ENCODE measurements at regions not wholly inside any gene's neighbourhood (a gene's known extent, or its start where the extent isn't known, plus 50 kb on each side); places are given as distances from the start of the nearest gene placed in this dataset.

- no peak for DNase-seq
Observed at GRCh38 chr2:11955884-11956291, 209.5 kb downstream of the LPIN1 start.

GRCh38 chr2:11962707-11963328 is 216.4 kb downstream of the LPIN1 start:
- no peak for DNase-seq

GRCh38 chr2:11963966-11964365 is 217.5 kb downstream of the LPIN1 start:
- DNase-seq: no peak

GRCh38 chr2:11967946-11968465 is 221.6 kb downstream of the LPIN1 start:
- no peak for DNase-seq

- DNase-seq: no peak
Observed at GRCh38 chr2:11968521-11968920, 222.1 kb downstream of the LPIN1 start.

- no peak for DNase-seq
Observed at GRCh38 chr2:11969774-11970173, 223.3 kb downstream of the LPIN1 start.

- DNase-seq: no peak
Observed at GRCh38 chr2:11974573-11974972, 228.1 kb downstream of the LPIN1 start.

- no peak for DNase-seq
Observed at GRCh38 chr2:11975373-11975772, 228.9 kb downstream of the LPIN1 start.

- DNase-seq: peak in 1 of 2 experiments; percentile 38
Observed at GRCh38 chr2:11976073-11976472, 229.6 kb downstream of the LPIN1 start.

- DNase-seq: no peak
Observed at GRCh38 chr2:11977766-11978524, 231.5 kb downstream of the LPIN1 start.

GRCh38 chr2:11980809-11981208 is 234.4 kb downstream of the LPIN1 start:
- no peak for DNase-seq

- DNase-seq: no peak
Observed at GRCh38 chr2:11983401-11983800, 237.0 kb downstream of the LPIN1 start.

GRCh38 chr2:11983870-11984269 is 237.4 kb downstream of the LPIN1 start:
- DNase-seq: no peak

GRCh38 chr2:11984316-11985158 is 238.1 kb downstream of the LPIN1 start:
- DNase-seq: no peak

- no peak for DNase-seq
Observed at GRCh38 chr2:11985817-11986566, 239.6 kb downstream of the LPIN1 start.

GRCh38 chr2:11987151-11987550 is 240.7 kb downstream of the LPIN1 start:
- no peak for DNase-seq

GRCh38 chr2:11988691-11989353 is 242.4 kb downstream of the LPIN1 start:
- no peak for DNase-seq

GRCh38 chr2:11989354-11989703 is 242.9 kb downstream of the LPIN1 start:
- no peak for DNase-seq

GRCh38 chr2:11990576-11990975 is 244.1 kb downstream of the LPIN1 start:
- no peak for DNase-seq

GRCh38 chr2:11993749-11994148 is 247.3 kb downstream of the LPIN1 start:
- no peak for DNase-seq

GRCh38 chr2:11995456-11995855 is 249.0 kb downstream of the LPIN1 start:
- DNase-seq: no peak

- DNase-seq: no peak
Observed at GRCh38 chr2:11996618-11997017, 250.2 kb downstream of the LPIN1 start.

Measured in NCI-H526 (cell line).